Astrocyte (in vitro differentiated cells and primary cell): ENCODE measurements at regions not wholly inside any gene's neighbourhood (a gene's known extent, or its start where the extent isn't known, plus 50 kb on each side); places are given as distances from the start of the nearest gene placed in this dataset.

ENCODE experiments used
- DNase-seq: peaks from one replicate; pipeline ENCODE4 v3.0.0-alpha.2; 2010; ENCODE audit warnings: low read depth
- FAIRE-seq: peaks from 2 replicates; lab custom pipeline; 2011; peaks lifted over from hg19 to GRCh38; lab: Jason Lieb, UNC
- H2AFZ ChIP-seq: 2 replicates; pipeline ENCODE4 v1.6.0; 2012; ENCODE audit warnings: low read depth, low read length, inconsistent platforms
- H3K27ac ChIP-seq: 2 replicates; pipeline ENCODE4 v1.5.1; 2011; ENCODE audit warnings: low read depth, low read length, inconsistent platforms
- H3K27me3 ChIP-seq: 2 replicates; pipeline ENCODE4 v1.6.0; 2011; ENCODE audit warnings: low read length, inconsistent platforms; ENCODE audit not compliant: insufficient read depth
- H3K36me3 ChIP-seq: 2 replicates; pipeline ENCODE4 v1.5.1; 2011; ENCODE audit warnings: low read length, inconsistent platforms; ENCODE audit not compliant: insufficient read depth
- H3K4me1 ChIP-seq: 2 replicates; pipeline ENCODE4 v1.5.1; 2011; ENCODE audit warnings: low read length, inconsistent platforms; ENCODE audit not compliant: insufficient read depth
- H3K4me2 ChIP-seq: 2 replicates; pipeline ENCODE4 v1.6.0; 2012; ENCODE audit warnings: low read length, inconsistent platforms
- H3K4me3 ChIP-seq: 2 replicates; pipeline ENCODE4 v1.5.1; 2011; ENCODE audit warnings: low read depth, mild to moderate bottlenecking, low read length, inconsistent platforms; ENCODE audit not compliant: insufficient read depth
- H3K79me2 ChIP-seq: 2 replicates; pipeline ENCODE4 v1.6.0; 2012; ENCODE audit warnings: mild to moderate bottlenecking, low read length, inconsistent platforms; ENCODE audit not compliant: insufficient read depth
- H3K9ac ChIP-seq: 2 replicates; pipeline ENCODE4 v1.6.0; 2012; ENCODE audit warnings: mild to moderate bottlenecking, low read length, inconsistent platforms
- H3K9me3 ChIP-seq: 2 replicates; pipeline ENCODE4 v1.5.1; 2012; ENCODE audit warnings: low read depth, mild to moderate bottlenecking, low read length, inconsistent platforms; ENCODE audit not compliant: insufficient read depth
- H4K20me1 ChIP-seq: 2 replicates; pipeline ENCODE4 v1.6.0; 2012; ENCODE audit warnings: low read length, inconsistent platforms; ENCODE audit not compliant: insufficient read depth
- H3K27ac Mint-ChIP-seq: one replicate; pipeline ENCODE4 v1.8.0; 2021; ENCODE audit warnings: mild to moderate bottlenecking, mixed read lengths; ENCODE audit not compliant: unreplicated experiment
- H3K27me3 Mint-ChIP-seq: one replicate; pipeline ENCODE4 v1.8.0; 2021; ENCODE audit warnings: low read depth, mixed read lengths; ENCODE audit not compliant: unreplicated experiment
- H3K36me3 Mint-ChIP-seq: one replicate; pipeline ENCODE4 v1.8.0; 2021; ENCODE audit warnings: low read depth, mixed read lengths; ENCODE audit not compliant: unreplicated experiment
- H3K4me1 Mint-ChIP-seq: one replicate; pipeline ENCODE4 v1.8.0; 2021; ENCODE audit warnings: low read depth, mixed read lengths; ENCODE audit not compliant: unreplicated experiment
- H3K4me3 Mint-ChIP-seq: one replicate; pipeline ENCODE4 v1.8.0; 2021; ENCODE audit warnings: mild to moderate bottlenecking, moderate library complexity, mixed read lengths; ENCODE audit not compliant: unreplicated experiment
- H3K9me3 Mint-ChIP-seq: one replicate; pipeline ENCODE4 v1.8.0; 2021; ENCODE audit warnings: mild to moderate bottlenecking, mixed read lengths; ENCODE audit not compliant: unreplicated experiment
- CTCF ChIP-seq: IDR thresholded peaks from 2 replicates; pipeline ENCODE4 v1.5.1; 2011; ENCODE audit warnings: low read depth, mild to moderate bottlenecking, inconsistent platforms, low read length, moderate library complexity; ENCODE audit not compliant: insufficient read depth
- EZH2 ChIP-seq: IDR thresholded peaks from 2 replicates; pipeline ENCODE4 v1.6.1; 2012; ENCODE audit warnings: mild to moderate bottlenecking, low read length, inconsistent platforms; ENCODE audit not compliant: insufficient read depth

GRCh38 chr9:7862170-7862569, 62.6 kb upstream of the DMAC1 start:
- no peaks in the 10 kb centered on the region for H3K4me1 Mint-ChIP-seq
- H3K9me3 Mint-ChIP-seq = no peaks in the 10 kb centered on the region

GRCh38 chr9:7861086-7861485, 61.5 kb upstream of the DMAC1 start:
- Histone ChIP-seq H3K9ac (no peak overlapping the region), H3K4me1 (no peaks in the 10 kb centered on the region), H3K4me3 (no peak overlapping the region), H3K27me3 (no peaks in the 10 kb centered on the region), H3K27ac (no peak overlapping the region), H3K9me3 (no peaks in the 10 kb centered on the region), H3K4me2 (no peak overlapping the region), H3K79me2 (no peaks in the 10 kb centered on the region), H3K36me3 (no peaks in the 10 kb centered on the region), H2AFZ (no peak overlapping the region), H4K20me1 (no peaks in the 10 kb centered on the region)
- no peak for FAIRE-seq
- peaks cover 6% of the 10 kb centered on the region for H3K27me3 Mint-ChIP-seq
- no peaks in the 10 kb centered on the region for H3K36me3 Mint-ChIP-seq
- no peak overlapping the region for H3K4me3 Mint-ChIP-seq
- no peaks in the 10 kb centered on the region for H3K4me1 Mint-ChIP-seq
- H3K9me3 Mint-ChIP-seq = no peaks in the 10 kb centered on the region
- TF ChIP-seq EZH2 (no peak), CTCF (no peak)
- no peak for DNase-seq
- H3K27ac Mint-ChIP-seq = no peak overlapping the region

More at GRCh38 chr9:7862170-7862569, 62.6 kb upstream of the DMAC1 start:
- no peaks in the 10 kb centered on the region for H3K36me3 Mint-ChIP-seq
- Histone ChIP-seq H3K27ac (no peak overlapping the region), H4K20me1 (no peaks in the 10 kb centered on the region), H3K4me2 (no peak overlapping the region), H3K79me2 (no peaks in the 10 kb centered on the region), H3K36me3 (no peaks in the 10 kb centered on the region), H3K9ac (no peak overlapping the region), H2AFZ (no peak overlapping the region), H3K4me3 (no peak overlapping the region), H3K9me3 (no peaks in the 10 kb centered on the region), H3K4me1 (no peaks in the 10 kb centered on the region), H3K27me3 (no peaks in the 10 kb centered on the region)
- no peak overlapping the region for H3K27ac Mint-ChIP-seq
- DNase-seq = no peak
- no peak for TF ChIP-seq CTCF
- no peak for TF ChIP-seq EZH2
- no peak for FAIRE-seq
- H3K27me3 Mint-ChIP-seq = peaks cover 6% of the 10 kb centered on the region
- H3K4me3 Mint-ChIP-seq = no peak overlapping the region

GRCh38 chr9:7860335-7860709, 60.7 kb upstream of the DMAC1 start:
- FAIRE-seq (no peak), DNase-seq (no peak)
- Mint-ChIP-seq H3K27ac (no peak overlapping the region), H3K36me3 (no peaks in the 10 kb centered on the region), H3K4me3 (no peak overlapping the region), H3K9me3 (no peaks in the 10 kb centered on the region), H3K27me3 (peaks cover 6% of the 10 kb centered on the region), H3K4me1 (no peaks in the 10 kb centered on the region)
- Histone ChIP-seq H3K9me3 (no peaks in the 10 kb centered on the region), H3K79me2 (no peaks in the 10 kb centered on the region), H3K4me3 (no peak overlapping the region), H3K9ac (no peak overlapping the region), H2AFZ (no peak overlapping the region), H3K36me3 (no peaks in the 10 kb centered on the region), H3K4me1 (no peaks in the 10 kb centered on the region), H3K27ac (no peak overlapping the region), H3K4me2 (no peak overlapping the region), H4K20me1 (no peaks in the 10 kb centered on the region), H3K27me3 (no peaks in the 10 kb centered on the region)
- TF ChIP-seq EZH2 (no peak), CTCF (no peak)
